ENCODE measurements at regions not wholly inside any gene's neighbourhood (a gene's known extent, or its start where the extent isn't known, plus 50 kb on each side); places are given as distances from the start of the nearest gene placed in this dataset.

GRCh38 chr2:75321599-75321922 is 122.2 kb upstream of the TACR1 start:
- no peak for TF ChIP-seq POLR2AphosphoS5 (IDR thresholded peaks at IDR 0.05; ENCODE audit: low read depth, low read length)
- TF ChIP-seq, protein P1, sequence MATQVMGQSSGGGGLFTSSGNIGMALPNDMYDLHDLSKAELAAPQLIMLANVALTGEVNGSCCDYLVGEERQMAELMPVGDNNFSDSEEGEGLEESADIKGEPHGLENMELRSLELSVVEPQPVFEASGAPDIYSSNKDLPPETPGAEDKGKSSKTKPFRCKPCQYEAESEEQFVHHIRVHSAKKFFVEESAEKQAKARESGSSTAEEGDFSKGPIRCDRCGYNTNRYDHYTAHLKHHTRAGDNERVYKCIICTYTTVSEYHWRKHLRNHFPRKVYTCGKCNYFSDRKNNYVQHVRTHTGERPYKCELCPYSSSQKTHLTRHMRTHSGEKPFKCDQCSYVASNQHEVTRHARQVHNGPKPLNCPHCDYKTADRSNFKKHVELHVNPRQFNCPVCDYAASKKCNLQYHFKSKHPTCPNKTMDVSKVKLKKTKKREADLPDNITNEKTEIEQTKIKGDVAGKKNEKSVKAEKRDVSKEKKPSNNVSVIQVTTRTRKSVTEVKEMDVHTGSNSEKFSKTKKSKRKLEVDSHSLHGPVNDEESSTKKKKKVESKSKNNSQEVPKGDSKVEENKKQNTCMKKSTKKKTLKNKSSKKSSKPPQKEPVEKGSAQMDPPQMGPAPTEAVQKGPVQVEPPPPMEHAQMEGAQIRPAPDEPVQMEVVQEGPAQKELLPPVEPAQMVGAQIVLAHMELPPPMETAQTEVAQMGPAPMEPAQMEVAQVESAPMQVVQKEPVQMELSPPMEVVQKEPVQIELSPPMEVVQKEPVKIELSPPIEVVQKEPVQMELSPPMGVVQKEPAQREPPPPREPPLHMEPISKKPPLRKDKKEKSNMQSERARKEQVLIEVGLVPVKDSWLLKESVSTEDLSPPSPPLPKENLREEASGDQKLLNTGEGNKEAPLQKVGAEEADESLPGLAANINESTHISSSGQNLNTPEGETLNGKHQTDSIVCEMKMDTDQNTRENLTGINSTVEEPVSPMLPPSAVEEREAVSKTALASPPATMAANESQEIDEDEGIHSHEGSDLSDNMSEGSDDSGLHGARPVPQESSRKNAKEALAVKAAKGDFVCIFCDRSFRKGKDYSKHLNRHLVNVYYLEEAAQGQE (IDR thresholded peaks at IDR 0.05; ENCODE audit: insufficient read depth in 1 of 2, low read depth in 2 of 2, low read length in 2 of 2), result no peak
- no peak for TF ChIP-seq SIN3A (IDR thresholded peaks at IDR 0.05; ENCODE audit: borderline replicate concordance, insufficient read depth, low read length)
- TF ChIP-seq TAF1 (IDR thresholded peaks at IDR 0.05; ENCODE audit: borderline replicate concordance, insufficient read depth, low read length), result no peak

Data from PFSK-1 (cell line).